SK-N-SH (cell line): ENCODE measurements at regions not wholly inside any gene's neighbourhood (a gene's known extent, or its start where the extent isn't known, plus 50 kb on each side); places are given as distances from the start of the nearest gene placed in this dataset.

Experiments
- CTCF ChIA-PET: fragments of 300-600, 350-600 bp; formaldehyde crosslinking; extraction: SDS; loops from one replicate; lab custom pipeline; 2021; lab: Yijun Ruan, JAX
- POLR2A ChIA-PET: fragments of 350-600 bp; sonication (Branson Sonifier 250); formaldehyde crosslinking; extraction: SDS; loops from one replicate; lab custom pipeline; 2020; ENCODE audit warnings: antibody characterized with exemption, inconsistent platforms; lab: Yijun Ruan, JAX
- DNase-seq: peaks from one replicate; pipeline ENCODE4 v3.0.0; 2012
- H2AFZ ChIP-seq: fragments of 200-600 bp; sonication (generic); 2 replicates; pipeline ENCODE4 v1.8.1; 2016; ENCODE audit warnings: antibody characterized with exemption, mild to moderate bottlenecking, low read depth
- H3F3A ChIP-seq: fragments of 200-600 bp; sonication (generic); replicated peaks from 2 replicates; pipeline ENCODE3; 2016; ENCODE audit warnings: antibody characterized with exemption, mild to moderate bottlenecking; ENCODE audit not compliant: insufficient read depth
- H3K27ac ChIP-seq, 2 experiments: fragments of 200-500 bp in 1 of 2; fragments of 200-600 bp in 1 of 2; sonication (Bioruptor generic) in 1 of 2; sonication (generic), shearing (Covaris generic) in 1 of 2; 2 replicates each; pipeline versions ENCODE4 v1.5.1 to v1.6.1; 2014 to 2016; ENCODE audit warnings: low read depth in 2 of 2, inconsistent platforms in 1 of 2, low read length in 1 of 2, mild to moderate bottlenecking in 1 of 2, mixed read lengths in 1 of 2
- H3K27me3 ChIP-seq: fragments of 200-600 bp; sonication (generic), shearing (Covaris generic); 2 replicates; pipeline ENCODE4 v1.6.1; 2016; ENCODE audit warnings: mixed run types; ENCODE audit not compliant: insufficient read depth
- H3K36me3 ChIP-seq, 2 experiments: fragments of 200-500 bp in 1 of 2; fragments of 200-600 bp in 1 of 2; sonication (Bioruptor generic) in 1 of 2; sonication (generic) in 1 of 2; replicated peaks in 1 of 2; 2 replicates each; pipeline versions ENCODE3 to v1.5.1; 2014 to 2016; ENCODE audit warnings: low read length in 1 of 2, mild to moderate bottlenecking in 1 of 2; ENCODE audit not compliant: insufficient read depth in 2 of 2, control insufficient read depth in 1 of 2
- H3K4me1 ChIP-seq, 2 experiments: fragments of 200-500 bp in 1 of 2; fragments of 200-600 bp in 1 of 2; sonication (Bioruptor generic) in 1 of 2; sonication (generic), shearing (Covaris generic) in 1 of 2; 2 replicates each; pipeline versions ENCODE4 v1.5.1 to v1.6.1; 2014 to 2016; ENCODE audit warnings: low read depth in 1 of 2, low read length in 1 of 2, mixed run types in 1 of 2; ENCODE audit not compliant: insufficient read depth in 2 of 2, control insufficient read depth in 1 of 2
- H3K4me2 ChIP-seq: fragments of 200-600 bp; sonication (generic), shearing (Covaris generic); 2 replicates; pipeline ENCODE4 v1.6.1; 2017; ENCODE audit warnings: mixed run types
- H3K4me3 ChIP-seq, 2 experiments: fragments of 200-500 bp in 1 of 2; fragments of 200-600 bp in 1 of 2; sonication (Bioruptor generic) in 1 of 2; sonication (generic), shearing (Covaris generic) in 1 of 2; 2 replicates each; pipeline versions ENCODE4 v1.5.1 to v1.8.1; 2014 to 2016; ENCODE audit warnings: low read depth in 2 of 2, inconsistent platforms in 1 of 2, low read length in 1 of 2, mild to moderate bottlenecking in 1 of 2, mixed read lengths in 1 of 2, moderate library complexity in 1 of 2
- H3K79me2 ChIP-seq: fragments of 200-600 bp; sonication (generic); 2 replicates; pipeline ENCODE4 v1.8.1; 2017; ENCODE audit warnings: mild to moderate bottlenecking; ENCODE audit not compliant: insufficient read depth
- H3K9ac ChIP-seq: fragments of 200-600 bp; sonication (generic); 2 replicates; pipeline ENCODE4 v1.6.1; 2017; ENCODE audit warnings: mixed run types
- H3K9me2 ChIP-seq: fragments of 200-600 bp; sonication (generic); 2 replicates; pipeline ENCODE4 v1.6.1; 2017; ENCODE audit warnings: mixed run types
- H3K9me3 ChIP-seq: fragments of 200-600 bp; sonication (generic); 2 replicates; pipeline ENCODE4 v1.6.1; 2017; ENCODE audit warnings: mixed run types, mild to moderate bottlenecking, moderate library complexity
- H4K20me1 ChIP-seq: fragments of 200-600 bp; sonication (generic); 2 replicates; pipeline ENCODE4 v1.6.1; 2017; ENCODE audit warnings: mild to moderate bottlenecking, mixed run types; ENCODE audit not compliant: insufficient read depth
- CTCF ChIP-seq: fragments of 200-600 bp; sonication (generic); IDR thresholded peaks from 2 replicates; pipeline ENCODE4 v1.6.1; 2017; ENCODE audit warnings: antibody characterized with exemption, mild to moderate bottlenecking, moderate library complexity
- RAD21 ChIP-seq: IDR thresholded peaks from 2 replicates; pipeline ENCODE4 v1.6.1; 2012; ENCODE audit warnings: mild to moderate bottlenecking, low read length
- REST ChIP-seq: IDR thresholded peaks from 2 replicates; pipeline ENCODE4 v1.6.1; 2012; ENCODE audit warnings: mild to moderate bottlenecking, low read depth, low read length, moderate library complexity
- SMC3 ChIP-seq: IDR thresholded peaks from 2 replicates; pipeline ENCODE4 v1.6.1; 2012; ENCODE audit warnings: low read depth, low read length, improper control_type of control experiment
- WGBS: methylation state at CpG from one replicate; pipeline ENCODE4 v1.1.6; 2017; ENCODE audit warnings: low lambda C conversion rate; 5-methylcytosine and 5-hydroxymethylcytosine counted together

- POLR2A ChIA-PET = no interaction called here
Measured at GRCh38 chr4:188372829-188373228, 233.6 kb downstream of the TRIML1 start.

More at GRCh38 chr4:188372829-188373228, 233.6 kb downstream of the TRIML1 start:
- 37% methylated on average over 3 of the region's 3 CpGs for WGBS
- no peaks in the 10 kb centered on the region for H3K36me3 ChIP-seq
- no peaks in the 10 kb centered on the region for H3K79me2 ChIP-seq
- H3K4me3 ChIP-seq = no peak overlapping the region
- no peak overlapping the region for H3K27ac ChIP-seq
- H3K9me3 ChIP-seq = no peaks in the 10 kb centered on the region
- DNase-seq = no peak
- H4K20me1 ChIP-seq = no peaks in the 10 kb centered on the region
- H2AFZ ChIP-seq = no peak overlapping the region
- H3K4me2 ChIP-seq = no peak overlapping the region
- H3K9ac ChIP-seq = no peak overlapping the region
- TF ChIP-seq RAD21 (peak; percentile 55), CTCF (0 out of 2 replicates have a peak, but pooled peaks have one; percentile 8), SMC3 (peak; percentile 15; the same call in 1 of the 2 replicates), REST (no peak)
- H3K4me1 ChIP-seq = no peaks in the 10 kb centered on the region
- H3K27me3 ChIP-seq = no peaks in the 10 kb centered on the region; the same call in 1 of the 2 replicates
- H3K9me2 ChIP-seq = no peaks in the 10 kb centered on the region
- CTCF ChIA-PET = no interaction called here
- no peaks in the 10 kb centered on the region for H3F3A ChIP-seq
